IMR-90 (cell line): ENCODE measurements at regions not wholly inside any gene's neighbourhood (a gene's known extent, or its start where the extent isn't known, plus 50 kb on each side); places are given as distances from the start of the nearest gene placed in this dataset.

Experiments
- ATAC-seq: fragments of 200-7000 bp; cut with Tn5 transposase; 2 replicates; pipeline ENCODE4 v1.9.1; 2020; ENCODE audit warnings: low read depth, mild to moderate bottlenecking, moderate library complexity
- BruUV-seq: library from RNA; stranded (reverse); fragments of 400-500 nt; replicated peaks from 2 replicates; lab custom pipeline; 2021; lab: Mats Ljungman, UMichigan
- CTCF ChIA-PET: fragments of 300-600 bp; formaldehyde crosslinking; extraction: SDS; loops from one replicate; lab custom pipeline; 2021; ENCODE audit warnings: antibody characterized with exemption; lab: Yijun Ruan, JAX
- POLR2A ChIA-PET: fragments of 300-600 bp; sonication (Branson Sonifier 250); formaldehyde crosslinking; loops from one replicate; lab custom pipeline; 2022; ENCODE audit warnings: antibody characterized with exemption; ENCODE audit not compliant: unreplicated experiment; lab: Charles Lee
- DNase-seq: peaks from one replicate; pipeline ENCODE4 v3.0.0; 2013
- H2AFZ ChIP-seq: replicated peaks from 2 replicates; pipeline ENCODE3; 2013; ENCODE audit warnings: low read length, mild to moderate bottlenecking; ENCODE audit not compliant: poor library complexity
- H2AK5ac ChIP-seq: 2 replicates; pipeline ENCODE4 v1.6.1; 2013; ENCODE audit warnings: low read depth, low read length, inconsistent platforms
- H2AK9ac ChIP-seq: replicated peaks from 2 replicates; pipeline ENCODE3; 2013; ENCODE audit warnings: mild to moderate bottlenecking, low read depth, low read length, moderate library complexity; ENCODE audit not compliant: poor library complexity
- H2BK120ac ChIP-seq: 2 replicates; pipeline ENCODE4 v1.6.1; 2013; ENCODE audit warnings: low read depth, low read length, inconsistent platforms
- H2BK15ac ChIP-seq: 3 replicates; pipeline ENCODE4 v1.6.1; 2013; ENCODE audit warnings: low read depth, low read length, inconsistent platforms
- H2BK20ac ChIP-seq: 2 replicates; pipeline ENCODE4 v1.6.1; 2013; ENCODE audit warnings: low read depth, mild to moderate bottlenecking, inconsistent platforms, low read length, moderate library complexity
- H2BK5ac ChIP-seq: 2 replicates; pipeline ENCODE4 v1.6.1; 2013; ENCODE audit warnings: mild to moderate bottlenecking, low read depth, low read length, inconsistent platforms; ENCODE audit not compliant: poor library complexity, severe bottlenecking
- H3K14ac ChIP-seq: replicated peaks from 2 replicates; pipeline ENCODE4 v1.6.1; 2013; ENCODE audit warnings: low read depth, low read length, inconsistent platforms
- H3K18ac ChIP-seq: 2 replicates; pipeline ENCODE4 v1.6.1; 2013; ENCODE audit warnings: low read depth, low read length, control low read depth
- H3K23ac ChIP-seq: 2 replicates; pipeline ENCODE4 v1.6.1; 2013; ENCODE audit warnings: low read depth, low read length, inconsistent platforms
- H3K27ac ChIP-seq: 2 replicates; pipeline ENCODE4 v1.5.1; 2013; ENCODE audit warnings: mild to moderate bottlenecking, control low read depth, low read length; ENCODE audit not compliant: insufficient read depth
- H3K27me3 ChIP-seq: 2 replicates; pipeline ENCODE4 v1.6.1; 2013; ENCODE audit warnings: low read length; ENCODE audit not compliant: control insufficient read depth, insufficient read depth
- H3K36me3 ChIP-seq: 2 replicates; pipeline ENCODE4 v1.6.1; 2013; ENCODE audit warnings: low read length, mixed read lengths; ENCODE audit not compliant: control insufficient read depth, insufficient read depth
- H3K4ac ChIP-seq: 2 replicates; pipeline ENCODE4 v1.6.1; 2013; ENCODE audit warnings: low read depth, low read length, inconsistent platforms
- H3K4me1 ChIP-seq: 2 replicates; pipeline ENCODE4 v1.6.1; 2013; ENCODE audit warnings: low read length, mixed read lengths; ENCODE audit not compliant: control insufficient read depth, insufficient read depth
- H3K4me2 ChIP-seq: 2 replicates; pipeline ENCODE4 v1.6.1; 2013; ENCODE audit warnings: low read depth, mild to moderate bottlenecking, control low read depth, low read length, moderate library complexity
- H3K4me3 ChIP-seq: 2 replicates; pipeline ENCODE4 v1.5.1; 2013; ENCODE audit warnings: low read depth, mild to moderate bottlenecking, control low read depth, low read length, moderate library complexity; ENCODE audit not compliant: insufficient read depth
- H3K56ac ChIP-seq: 2 replicates; pipeline ENCODE4 v1.6.1; 2013; ENCODE audit warnings: low read length, inconsistent platforms; ENCODE audit not compliant: insufficient read depth; ENCODE audit errors: extremely low read depth
- H3K79me1 ChIP-seq, 2 experiments: 2 replicates each; pipeline ENCODE4 v1.6.1; 2013; ENCODE audit warnings: low read length in 2 of 2, inconsistent platforms in 1 of 2, low read depth in 1 of 2
- H3K9ac ChIP-seq: 2 replicates; pipeline ENCODE4 v1.6.1; 2013; ENCODE audit warnings: low read depth, low read length, control low read depth
- H3K9me1 ChIP-seq: 2 replicates; pipeline ENCODE4 v1.6.1; 2013; ENCODE audit warnings: low read length, inconsistent platforms; ENCODE audit not compliant: insufficient read depth
- H3K9me3 ChIP-seq: 2 replicates; pipeline ENCODE4 v1.6.1; 2013; ENCODE audit warnings: low read length; ENCODE audit not compliant: control insufficient read depth, insufficient read depth
- H4K20me1 ChIP-seq: 2 replicates; pipeline ENCODE4 v1.6.1; 2013; ENCODE audit warnings: low read length, inconsistent platforms; ENCODE audit not compliant: insufficient read depth
- H4K5ac ChIP-seq: 2 replicates; pipeline ENCODE4 v1.6.1; 2013; ENCODE audit warnings: mild to moderate bottlenecking, low read depth, low read length, control low read depth
- H4K8ac ChIP-seq, 2 experiments: 2 replicates each; pipeline ENCODE4 v1.6.1; 2013; ENCODE audit warnings: low read depth in 2 of 2, low read length in 2 of 2, control low read depth in 1 of 2, inconsistent platforms in 1 of 2
- H4K91ac ChIP-seq: 2 replicates; pipeline ENCODE4 v1.6.1; 2013; ENCODE audit warnings: low read depth, low read length, inconsistent platforms; ENCODE audit not compliant: insufficient read depth
- CHD1 ChIP-seq: IDR thresholded peaks from 2 replicates; pipeline ENCODE4 v1.6.1; 2012; ENCODE audit warnings: low read depth, low read length, improper control_type of control experiment
- FOS ChIP-seq: fragments of 150-350 bp; IDR thresholded peaks from 2 replicates; pipeline ENCODE4 v1.6.1; 2016; ENCODE audit warnings: low read depth, low read length
- NFE2L2 ChIP-seq: fragments of 150-350 bp; IDR thresholded peaks from 2 replicates; pipeline ENCODE4 v1.6.1; 2016; ENCODE audit warnings: low read depth, mild to moderate bottlenecking, low read length
- RFX5 ChIP-seq: IDR thresholded peaks from 2 replicates; pipeline ENCODE4 v1.8.0; 2012; ENCODE audit warnings: low read depth, mild to moderate bottlenecking, low read length, moderate library complexity
- WGBS, 2 experiments: methylation state at CpG; one replicate each; pipeline versions ENCODE4 v1.1.5 to v1.1.7; 2013; ENCODE audit warnings: missing lambda C conversion rate in 2 of 2; ENCODE audit not compliant: insufficient read length in 1 of 2; ENCODE audit errors: extremely low coverage in 2 of 2; 5-methylcytosine and 5-hydroxymethylcytosine counted together
- dilution Hi-C: fragments of 300-500 bp; cut with HindIII; formaldehyde crosslinking; loops from one replicate; pipeline ENCODE4 v1.14.3; 2018; ENCODE audit warnings: low sequenced_read_pairs; ENCODE audit not compliant: unreplicated experiment
- in situ Hi-C: fragments of 300-500 bp; cut with MboI; formaldehyde crosslinking; loops from 3 replicates; pipeline ENCODE4 v1.14.3; 2019; ENCODE audit warnings: low sequenced_read_pairs, inconsistent platforms, mixed read lengths
- intact Hi-C: fragments of 100-400 bp; cut with micrococcal nuclease; formaldehyde crosslinking; loops from 2 replicates; pipeline ENCODE4 v1.10.0; 2022
- TF ChIP-seq, protein P1 (sequence below): conservative IDR thresholded peaks from 2 replicates; pipeline ENCODE4 v1.5.1; 2012; ENCODE audit warnings: mild to moderate bottlenecking, low read depth, low read length, improper control_type of control experiment

DNA sequence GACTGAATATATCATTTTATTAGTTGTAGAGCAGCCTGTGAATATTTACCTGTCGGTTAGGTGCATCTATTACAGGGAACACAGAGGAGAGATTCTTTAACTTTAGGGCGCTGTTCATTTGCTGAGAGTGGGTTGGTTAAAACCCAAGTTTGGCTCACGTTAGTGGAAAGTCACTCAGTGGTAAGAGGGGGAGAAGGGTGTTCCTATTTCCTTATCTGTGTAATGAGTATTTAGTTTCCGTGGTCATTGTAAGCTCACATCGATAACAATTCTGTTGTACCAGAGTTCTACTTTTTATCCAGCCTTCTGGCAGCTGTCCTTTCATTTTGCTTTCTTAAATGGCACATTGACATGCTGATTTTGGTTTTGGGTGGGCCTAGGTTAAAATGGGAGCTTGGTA lies 773.2 kb upstream of the ADAMTS5 start:
- Histone ChIP-seq H2AK9ac (no peak overlapping the region), H2BK20ac (no peak overlapping the region), H3K4me3 (no peak overlapping the region), H3K36me3 (no peaks in the 10 kb centered on the region), H2BK120ac (no peak overlapping the region), H3K4me2 (no peak overlapping the region), H3K23ac (no peak overlapping the region), H3K27ac (no peak overlapping the region), H3K4me1 (peaks cover 1% of the 10 kb centered on the region; the same call in 1 of the 2 replicates), H2AFZ (no peak overlapping the region), H4K8ac (no peak overlapping the region), H4K20me1 (no peaks in the 10 kb centered on the region), H3K9me1 (no peaks in the 10 kb centered on the region), H3K14ac (no peak overlapping the region), H2BK15ac (no peak overlapping the region), H3K9me3 (peaks cover 3% of the 10 kb centered on the region; the same call in 1 of the 2 replicates), H3K9ac (no peak overlapping the region), H4K5ac (no peak overlapping the region), H3K4ac (no peak overlapping the region), H3K18ac (no peak overlapping the region), H3K56ac (no peak overlapping the region), H2AK5ac (no peak overlapping the region), H4K91ac (no peak overlapping the region), H3K79me1 (no peaks in the 10 kb centered on the region), H3K27me3 (no peaks in the 10 kb centered on the region), H2BK5ac (no peak overlapping the region)
- DNase-seq (no peak), ATAC-seq (no peak)
- WGBS, 2 experiments = no CpG with 5 or more reads among the region's 5 CpGs
- BruUV-seq = no TSS peak
- in situ Hi-C loops (no loop called here), dilution Hi-C loops (no loop called here), intact Hi-C loops (no loop called here)
- TF ChIP-seq, protein P1, sequence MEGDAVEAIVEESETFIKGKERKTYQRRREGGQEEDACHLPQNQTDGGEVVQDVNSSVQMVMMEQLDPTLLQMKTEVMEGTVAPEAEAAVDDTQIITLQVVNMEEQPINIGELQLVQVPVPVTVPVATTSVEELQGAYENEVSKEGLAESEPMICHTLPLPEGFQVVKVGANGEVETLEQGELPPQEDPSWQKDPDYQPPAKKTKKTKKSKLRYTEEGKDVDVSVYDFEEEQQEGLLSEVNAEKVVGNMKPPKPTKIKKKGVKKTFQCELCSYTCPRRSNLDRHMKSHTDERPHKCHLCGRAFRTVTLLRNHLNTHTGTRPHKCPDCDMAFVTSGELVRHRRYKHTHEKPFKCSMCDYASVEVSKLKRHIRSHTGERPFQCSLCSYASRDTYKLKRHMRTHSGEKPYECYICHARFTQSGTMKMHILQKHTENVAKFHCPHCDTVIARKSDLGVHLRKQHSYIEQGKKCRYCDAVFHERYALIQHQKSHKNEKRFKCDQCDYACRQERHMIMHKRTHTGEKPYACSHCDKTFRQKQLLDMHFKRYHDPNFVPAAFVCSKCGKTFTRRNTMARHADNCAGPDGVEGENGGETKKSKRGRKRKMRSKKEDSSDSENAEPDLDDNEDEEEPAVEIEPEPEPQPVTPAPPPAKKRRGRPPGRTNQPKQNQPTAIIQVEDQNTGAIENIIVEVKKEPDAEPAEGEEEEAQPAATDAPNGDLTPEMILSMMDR = no peak
- TF ChIP-seq RFX5 (no peak), CHD1 (no peak), NFE2L2 (no peak), FOS (no peak)
- POLR2A ChIA-PET = no interaction called here
- CTCF ChIA-PET = no interaction called here
